ENCODE measurements at regions not wholly inside any gene's neighbourhood (a gene's known extent, or its start where the extent isn't known, plus 50 kb on each side); places are given as distances from the start of the nearest gene placed in this dataset.

DNA sequence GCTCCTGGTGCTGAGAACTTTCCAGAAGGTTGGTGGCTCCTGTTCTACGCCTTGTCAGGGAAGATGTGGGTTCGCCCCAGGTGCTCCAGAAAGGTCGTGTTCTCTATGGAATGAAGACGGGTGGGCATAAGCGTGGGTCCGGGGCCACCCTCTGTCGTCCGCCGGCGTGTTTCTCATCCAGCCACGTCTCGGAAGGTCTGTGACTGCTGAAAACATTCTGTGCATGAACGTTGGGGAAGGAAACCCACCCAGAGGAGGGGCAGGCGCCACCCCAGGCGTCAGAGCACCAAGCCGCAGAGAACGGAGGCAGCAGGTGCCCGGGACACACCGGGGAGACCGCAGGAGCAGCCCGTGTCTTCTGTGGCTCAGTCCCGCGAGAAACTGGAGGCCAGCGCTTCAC lies 118.2 kb downstream of the RTP5 start:
- ATAC-seq (no peak), DNase-seq (no peak)
- CTCF ChIA-PET, result no interaction called here
- Mint-ChIP-seq H3K9me3 (no peaks in the 10 kb centered on the region), H3K4me1 (ENCODE audit: low read depth) (peaks cover 8% of the 10 kb centered on the region), H3K36me3 (ENCODE audit: low read depth) (no peaks in the 10 kb centered on the region), H3K27me3 (no peaks in the 10 kb centered on the region), H3K27ac (no peak overlapping the region), H3K4me3 (no peak overlapping the region)
- intact Hi-C loops (cut with micrococcal nuclease), result no loop called here
- TF ChIP-seq, protein P1, sequence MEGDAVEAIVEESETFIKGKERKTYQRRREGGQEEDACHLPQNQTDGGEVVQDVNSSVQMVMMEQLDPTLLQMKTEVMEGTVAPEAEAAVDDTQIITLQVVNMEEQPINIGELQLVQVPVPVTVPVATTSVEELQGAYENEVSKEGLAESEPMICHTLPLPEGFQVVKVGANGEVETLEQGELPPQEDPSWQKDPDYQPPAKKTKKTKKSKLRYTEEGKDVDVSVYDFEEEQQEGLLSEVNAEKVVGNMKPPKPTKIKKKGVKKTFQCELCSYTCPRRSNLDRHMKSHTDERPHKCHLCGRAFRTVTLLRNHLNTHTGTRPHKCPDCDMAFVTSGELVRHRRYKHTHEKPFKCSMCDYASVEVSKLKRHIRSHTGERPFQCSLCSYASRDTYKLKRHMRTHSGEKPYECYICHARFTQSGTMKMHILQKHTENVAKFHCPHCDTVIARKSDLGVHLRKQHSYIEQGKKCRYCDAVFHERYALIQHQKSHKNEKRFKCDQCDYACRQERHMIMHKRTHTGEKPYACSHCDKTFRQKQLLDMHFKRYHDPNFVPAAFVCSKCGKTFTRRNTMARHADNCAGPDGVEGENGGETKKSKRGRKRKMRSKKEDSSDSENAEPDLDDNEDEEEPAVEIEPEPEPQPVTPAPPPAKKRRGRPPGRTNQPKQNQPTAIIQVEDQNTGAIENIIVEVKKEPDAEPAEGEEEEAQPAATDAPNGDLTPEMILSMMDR (IDR thresholded peaks at IDR 0.05), result no peak
- POLR2A ChIA-PET, result no interaction called here

DNA sequence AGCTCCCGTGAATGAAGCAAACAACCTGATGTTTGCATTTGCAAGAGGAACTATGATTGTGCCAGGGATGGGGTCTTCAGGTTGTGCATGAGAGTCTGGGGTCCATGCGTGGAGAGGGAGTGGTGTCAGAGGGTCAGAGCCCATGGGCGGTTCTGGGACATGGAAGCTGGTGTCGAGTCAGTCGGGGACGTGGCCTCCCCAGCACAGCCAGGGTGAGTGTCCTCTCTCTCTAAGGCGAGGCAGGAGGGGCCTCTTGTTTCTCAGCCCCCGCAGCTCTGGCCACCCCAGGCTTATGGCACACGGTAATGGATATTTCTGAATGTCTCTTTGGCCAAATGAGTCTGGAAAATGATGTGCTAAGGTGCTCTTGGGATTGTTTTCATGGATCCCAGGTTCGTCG lies 118.6 kb downstream of the RTP5 start:
- Mint-ChIP-seq H3K36me3 (ENCODE audit: low read depth) (no peaks in the 10 kb centered on the region), H3K9me3 (no peaks in the 10 kb centered on the region), H3K4me1 (ENCODE audit: low read depth) (peaks cover 8% of the 10 kb centered on the region), H3K27me3 (no peaks in the 10 kb centered on the region), H3K27ac (no peak overlapping the region), H3K4me3 (no peak overlapping the region)
- intact Hi-C loops (cut with micrococcal nuclease), result no loop called here
- ChIA-PET POLR2A (no interaction called here), CTCF (no interaction called here)
- TF ChIP-seq, protein P1 (IDR thresholded peaks at IDR 0.05), result no peak
- DNase-seq (no peak), ATAC-seq (no peak)

DNA sequence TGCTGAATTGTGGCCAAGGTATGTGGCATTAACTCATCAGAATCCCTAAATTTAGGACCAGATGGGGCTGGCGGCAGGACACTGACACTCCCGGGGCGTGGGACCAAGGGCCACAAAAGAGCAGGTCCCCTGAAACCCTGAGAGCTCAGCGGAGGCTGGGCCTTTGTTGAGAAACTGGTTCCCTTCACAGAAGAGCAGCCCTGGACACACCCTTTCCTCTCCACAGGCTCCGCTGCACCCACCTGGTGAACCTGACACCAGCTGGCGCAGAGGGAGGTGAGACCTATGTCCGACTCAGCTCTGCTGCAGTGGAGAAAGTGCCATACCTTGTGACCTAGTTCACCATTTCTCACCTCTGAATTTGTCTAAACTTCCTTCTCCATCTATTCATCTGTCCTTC lies 119.5 kb downstream of the RTP5 start:
- ATAC-seq, result no peak
- no peak for DNase-seq
- Mint-ChIP-seq H3K27me3 (no peaks in the 10 kb centered on the region), H3K27ac (no peak overlapping the region), H3K9me3 (no peaks in the 10 kb centered on the region), H3K36me3 (ENCODE audit: low read depth) (no peaks in the 10 kb centered on the region), H3K4me3 (no peak overlapping the region), H3K4me1 (ENCODE audit: low read depth) (peaks cover 8% of the 10 kb centered on the region)
- intact Hi-C loops (cut with micrococcal nuclease), result no loop called here
- ChIA-PET CTCF (no interaction called here), POLR2A (no interaction called here)
- TF ChIP-seq, protein P1 (IDR thresholded peaks at IDR 0.05), result no peak

DNA sequence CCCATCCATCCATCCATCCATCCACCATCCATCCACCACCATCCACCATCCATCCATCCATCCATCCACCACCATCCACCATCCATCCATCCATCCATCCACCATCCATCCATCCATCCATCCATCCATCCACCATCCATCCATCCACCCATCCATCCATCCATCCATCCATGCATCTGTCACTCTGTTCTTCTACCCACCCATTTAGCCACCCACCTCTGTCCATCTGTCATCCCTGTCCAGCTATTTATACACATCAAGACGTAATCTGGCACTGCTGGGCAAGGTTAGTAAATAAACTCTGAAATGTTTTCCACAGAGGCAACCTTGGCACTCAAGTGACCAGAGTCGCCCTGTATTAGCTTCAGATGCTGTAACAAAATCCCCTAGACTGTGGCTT lies 120.9 kb downstream of the RTP5 start:
- DNase-seq (no peak), ATAC-seq (no peak)
- ChIA-PET POLR2A (no interaction called here), CTCF (no interaction called here)
- Mint-ChIP-seq H3K4me1 (ENCODE audit: low read depth) (peaks cover 5% of the 10 kb centered on the region), H3K27me3 (no peaks in the 10 kb centered on the region), H3K4me3 (no peak overlapping the region), H3K27ac (no peak overlapping the region), H3K36me3 (ENCODE audit: low read depth) (no peaks in the 10 kb centered on the region), H3K9me3 (no peaks in the 10 kb centered on the region)
- intact Hi-C loops (cut with micrococcal nuclease), result no loop called here
- TF ChIP-seq, protein P1 (IDR thresholded peaks at IDR 0.05), result no peak

DNA sequence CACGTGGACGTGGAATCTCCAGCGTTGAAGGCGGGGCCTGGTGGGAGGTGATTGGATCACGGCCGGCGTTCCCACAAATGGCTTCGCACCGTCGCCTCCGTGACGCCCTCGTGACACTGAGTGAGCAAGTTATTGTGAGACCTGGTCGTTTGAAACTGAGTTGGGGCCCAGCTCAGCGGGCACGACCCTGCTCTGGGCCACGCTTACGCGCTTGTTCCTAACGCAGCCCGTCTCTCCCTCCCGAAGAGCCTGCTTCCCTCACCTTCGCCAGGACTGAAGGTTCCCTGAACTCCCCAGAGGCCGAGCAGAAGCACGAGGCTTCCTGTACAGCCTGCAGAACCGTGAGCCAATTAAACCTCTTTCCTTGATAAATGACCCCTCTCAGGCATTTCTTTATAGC lies 121.8 kb downstream of the RTP5 start:
- ChIA-PET CTCF (no interaction called here), POLR2A (no interaction called here)
- ATAC-seq, result no peak
- TF ChIP-seq, protein P1 (IDR thresholded peaks at IDR 0.05), result no peak
- H3K27me3 Mint-ChIP-seq, result no peaks in the 10 kb centered on the region
- no peak overlapping the region for H3K27ac Mint-ChIP-seq
- H3K36me3 Mint-ChIP-seq (ENCODE audit: low read depth), result no peaks in the 10 kb centered on the region
- H3K4me1 Mint-ChIP-seq (ENCODE audit: low read depth), result no peaks in the 10 kb centered on the region
- no peak for DNase-seq
- no peak overlapping the region for H3K4me3 Mint-ChIP-seq
- H3K9me3 Mint-ChIP-seq, result no peaks in the 10 kb centered on the region
- intact Hi-C loops (cut with micrococcal nuclease), result no loop called here

All from activated CD8-positive, alpha-beta T cell treated with anti-CD3 and anti-CD28 coated beads for 36 hours (primary cell).